ENCODE measurements at regions not wholly inside any gene's neighbourhood (a gene's known extent, or its start where the extent isn't known, plus 50 kb on each side); places are given as distances from the start of the nearest gene placed in this dataset.
"Not testable (repeated sequence)": the region's sequence is repeated elsewhere in the genome, so short reads cannot be mapped to it uniquely, and the experiment has no call there.

GRCh38 chr14:99995700-99996356, 69.4 kb upstream of the EVL start:
- peaks cover 2% of the 10 kb centered on the region for H3K36me3 Mint-ChIP-seq (ENCODE audit: low read depth)
- peaks cover 10% of the 10 kb centered on the region for H3K4me1 Mint-ChIP-seq
- no peak overlapping the region for H3K27ac Mint-ChIP-seq
- ATAC-seq: peak; percentile 95
- no peak overlapping the region for H3K4me3 Mint-ChIP-seq
- peak; percentile 74 for DNase-seq
- peaks cover 9% of the 10 kb centered on the region for H3K27me3 Mint-ChIP-seq
- no peaks in the 10 kb centered on the region for H3K9me3 Mint-ChIP-seq

GRCh38 chr14:99996951-99997571, 68.2 kb upstream of the EVL start:
- peaks cover 3% of the 10 kb centered on the region for H3K9me3 Mint-ChIP-seq
- peaks cover 10% of the 10 kb centered on the region for H3K4me1 Mint-ChIP-seq
- DNase-seq (no peak), ATAC-seq (no peak)
- peaks cover 9% of the 10 kb centered on the region for H3K27me3 Mint-ChIP-seq
- no peak overlapping the region for H3K27ac Mint-ChIP-seq
- H3K36me3 Mint-ChIP-seq (ENCODE audit: low read depth): peaks cover 2% of the 10 kb centered on the region
- no peak overlapping the region for H3K4me3 Mint-ChIP-seq

- not testable (repeated sequence) for H3K27ac Mint-ChIP-seq; H3K36me3 Mint-ChIP-seq (ENCODE audit: low read depth); DNase-seq; H3K4me1 Mint-ChIP-seq; ATAC-seq; H3K9me3 Mint-ChIP-seq; H3K4me3 Mint-ChIP-seq; H3K27me3 Mint-ChIP-seq
Observed at GRCh38 chr14:100000398-100000797, 64.8 kb upstream of the EVL start.

GRCh38 chr14:100004392-100004791, 60.8 kb upstream of the EVL start:
- no peak overlapping the region for H3K4me3 Mint-ChIP-seq
- no peak for DNase-seq
- H3K36me3 Mint-ChIP-seq (ENCODE audit: low read depth): peaks cover 11% of the 10 kb centered on the region
- no peak overlapping the region for H3K27ac Mint-ChIP-seq
- no peaks in the 10 kb centered on the region for H3K4me1 Mint-ChIP-seq
- peaks cover 8% of the 10 kb centered on the region for H3K9me3 Mint-ChIP-seq
- peaks cover 2% of the 10 kb centered on the region for H3K27me3 Mint-ChIP-seq
- no peak for ATAC-seq

- H3K27ac Mint-ChIP-seq: no peak overlapping the region
- H3K27me3 Mint-ChIP-seq: no peaks in the 10 kb centered on the region
- H3K4me3 Mint-ChIP-seq: no peak overlapping the region
Observed at GRCh38 chr14:100007254-100007653, 58.0 kb upstream of the EVL start.

GRCh38 chr14:100009802-100010201, 55.4 kb upstream of the EVL start:
- not testable (repeated sequence) for H3K27me3 Mint-ChIP-seq; ATAC-seq; H3K4me1 Mint-ChIP-seq; H3K4me3 Mint-ChIP-seq; H3K9me3 Mint-ChIP-seq; DNase-seq; H3K27ac Mint-ChIP-seq; H3K36me3 Mint-ChIP-seq (ENCODE audit: low read depth)

More at GRCh38 chr14:100007254-100007653, 58.0 kb upstream of the EVL start:
- Mint-ChIP-seq H3K36me3 (ENCODE audit: low read depth) (peaks cover 10% of the 10 kb centered on the region), H3K4me1 (peaks cover under 1% of the 10 kb centered on the region), H3K9me3 (peaks cover 4% of the 10 kb centered on the region)
- ATAC-seq (no peak), DNase-seq (no peak)

- no peak overlapping the region for H3K4me3 Mint-ChIP-seq
- no peak for DNase-seq
- peaks cover 6% of the 10 kb centered on the region for H3K4me1 Mint-ChIP-seq
- no peaks in the 10 kb centered on the region for H3K27me3 Mint-ChIP-seq
- ATAC-seq: no peak
- no peak overlapping the region for H3K27ac Mint-ChIP-seq
- H3K36me3 Mint-ChIP-seq (ENCODE audit: low read depth): peaks cover 2% of the 10 kb centered on the region
- no peaks in the 10 kb centered on the region for H3K9me3 Mint-ChIP-seq
Observed at GRCh38 chr14:100010679-100011078, 54.5 kb upstream of the EVL start.

GRCh38 chr14:100011628-100012325, 53.4 kb upstream of the EVL start:
- H3K4me3 Mint-ChIP-seq: no peak overlapping the region
- DNase-seq (no peak), ATAC-seq (no peak)
- no peaks in the 10 kb centered on the region for H3K27me3 Mint-ChIP-seq
- H3K36me3 Mint-ChIP-seq (ENCODE audit: low read depth): peaks cover 2% of the 10 kb centered on the region
- H3K9me3 Mint-ChIP-seq: no peaks in the 10 kb centered on the region
- peaks cover 6% of the 10 kb centered on the region for H3K4me1 Mint-ChIP-seq
- no peak overlapping the region for H3K27ac Mint-ChIP-seq

- no peak for ATAC-seq
- peaks cover 2% of the 10 kb centered on the region for H3K36me3 Mint-ChIP-seq (ENCODE audit: low read depth)
- H3K4me1 Mint-ChIP-seq: peaks cover 6% of the 10 kb centered on the region
- no peaks in the 10 kb centered on the region for H3K9me3 Mint-ChIP-seq
- no peak overlapping the region for H3K27ac Mint-ChIP-seq
- DNase-seq: no peak
- H3K4me3 Mint-ChIP-seq: no peak overlapping the region
- no peaks in the 10 kb centered on the region for H3K27me3 Mint-ChIP-seq
Observed at GRCh38 chr14:100012478-100013327, 52.5 kb upstream of the EVL start.

GRCh38 chr14:100015251-100015655, 50.0 kb upstream of the EVL start:
- Mint-ChIP-seq H3K4me3 (no peak overlapping the region), H3K4me1 (peaks cover 6% of the 10 kb centered on the region), H3K36me3 (ENCODE audit: low read depth) (peaks cover 2% of the 10 kb centered on the region), H3K27me3 (no peaks in the 10 kb centered on the region), H3K9me3 (no peaks in the 10 kb centered on the region), H3K27ac (no peak overlapping the region)
- no peak for DNase-seq
- no peak for ATAC-seq

Data from activated naive CD8-positive, alpha-beta T cell treated with anti-CD3 and anti-CD28 coated beads, Interleukin-2, amount 50 U/mL, for 24 hours (primary cell).